ENCODE measurements at regions not wholly inside any gene's neighbourhood (a gene's known extent, or its start where the extent isn't known, plus 50 kb on each side); places are given as distances from the start of the nearest gene placed in this dataset.

GRCh38 chr4:127181001-127181400 is 451.8 kb upstream of the INTU start:
- no peak for DNase-seq
- TF ChIP-seq, protein P1, sequence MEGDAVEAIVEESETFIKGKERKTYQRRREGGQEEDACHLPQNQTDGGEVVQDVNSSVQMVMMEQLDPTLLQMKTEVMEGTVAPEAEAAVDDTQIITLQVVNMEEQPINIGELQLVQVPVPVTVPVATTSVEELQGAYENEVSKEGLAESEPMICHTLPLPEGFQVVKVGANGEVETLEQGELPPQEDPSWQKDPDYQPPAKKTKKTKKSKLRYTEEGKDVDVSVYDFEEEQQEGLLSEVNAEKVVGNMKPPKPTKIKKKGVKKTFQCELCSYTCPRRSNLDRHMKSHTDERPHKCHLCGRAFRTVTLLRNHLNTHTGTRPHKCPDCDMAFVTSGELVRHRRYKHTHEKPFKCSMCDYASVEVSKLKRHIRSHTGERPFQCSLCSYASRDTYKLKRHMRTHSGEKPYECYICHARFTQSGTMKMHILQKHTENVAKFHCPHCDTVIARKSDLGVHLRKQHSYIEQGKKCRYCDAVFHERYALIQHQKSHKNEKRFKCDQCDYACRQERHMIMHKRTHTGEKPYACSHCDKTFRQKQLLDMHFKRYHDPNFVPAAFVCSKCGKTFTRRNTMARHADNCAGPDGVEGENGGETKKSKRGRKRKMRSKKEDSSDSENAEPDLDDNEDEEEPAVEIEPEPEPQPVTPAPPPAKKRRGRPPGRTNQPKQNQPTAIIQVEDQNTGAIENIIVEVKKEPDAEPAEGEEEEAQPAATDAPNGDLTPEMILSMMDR (IDR thresholded peaks at IDR 0.05): no peak
- intact Hi-C loops (cut with DNase I; ENCODE audit: low total_unique reads): no loop called here
- no peak overlapping the region for H3K27ac ChIP-seq
- H3K36me3 ChIP-seq: no peaks in the 10 kb centered on the region
- peaks cover 0 to 9% (median 0%) of the 10 kb centered on the region in 3 donors for H3K9me3 ChIP-seq
- H3K4me3 ChIP-seq: no peak overlapping the region
- H3K27me3 ChIP-seq: no peaks in the 10 kb centered on the region
- H3K4me1 ChIP-seq: peaks cover 0 to 11% (median 2%) of the 10 kb centered on the region in 4 donors

DNA sequence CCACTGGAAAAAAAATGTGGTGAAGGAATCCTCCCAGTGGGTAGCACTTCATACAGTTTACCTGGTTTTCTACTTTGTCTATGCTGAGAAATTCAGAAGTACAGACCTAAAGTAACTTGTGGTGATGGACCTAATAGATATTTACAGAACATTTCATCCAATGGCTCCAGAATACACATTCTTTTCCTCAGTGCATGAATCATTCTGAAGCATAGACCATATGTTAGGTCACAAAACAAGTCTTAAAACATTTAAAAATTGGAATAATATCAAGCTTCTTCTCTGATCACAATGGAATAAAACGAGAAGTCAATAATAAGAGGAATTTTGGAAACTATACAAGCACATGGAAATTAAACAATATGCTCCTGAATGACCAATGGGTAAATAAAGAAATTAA is 450.1 kb upstream of the INTU start:
- H3K27ac ChIP-seq: no peak overlapping the region
- H3K9me3 ChIP-seq: peaks cover 0 to 12% (median 0%) of the 10 kb centered on the region in 3 donors
- H3K36me3 ChIP-seq: no peaks in the 10 kb centered on the region
- TF ChIP-seq, protein P1 (IDR thresholded peaks at IDR 0.05): no peak
- DNase-seq: no peak
- no peak overlapping the region for H3K4me3 ChIP-seq
- no peaks in the 10 kb centered on the region for H3K27me3 ChIP-seq
- intact Hi-C loops (cut with DNase I; ENCODE audit: low total_unique reads): no loop called here
- peaks cover 0 to 11% (median 2%) of the 10 kb centered on the region in 4 donors for H3K4me1 ChIP-seq

- TF ChIP-seq, protein P1 (IDR thresholded peaks at IDR 0.05): peak; percentile 24 to 32
- intact Hi-C loops (cut with DNase I; ENCODE audit: low total_unique reads): no loop called here
- DNase-seq: no peak
Measured at GRCh38 chr4:127188847-127189246, 443.9 kb upstream of the INTU start.

DNA sequence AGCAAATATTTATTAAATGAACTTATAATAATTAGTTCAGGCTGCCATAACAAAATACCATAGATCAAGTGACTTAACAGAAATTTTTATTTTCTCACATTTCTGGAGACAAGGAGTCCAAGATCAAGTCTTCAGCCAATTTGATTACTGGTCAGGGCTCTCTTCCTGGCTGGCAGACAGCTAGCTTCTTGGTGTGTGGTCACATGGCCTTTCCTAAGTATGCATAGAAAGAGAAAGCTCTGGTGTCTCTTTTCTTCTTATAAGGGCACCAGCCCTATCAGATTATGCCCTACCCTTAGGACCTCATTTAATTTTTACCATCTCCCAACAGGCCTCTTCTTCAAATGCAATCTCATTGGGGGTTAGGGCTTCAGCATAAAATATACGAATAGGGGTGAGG is 438.5 kb upstream of the INTU start:
- Histone ChIP-seq H3K4me1 (no peaks in the 10 kb centered on the region), H3K27me3 (no peaks in the 10 kb centered on the region), H3K27ac (no peak overlapping the region), H3K9me3 (no peaks in the 10 kb centered on the region), H3K4me3 (no peak overlapping the region), H3K36me3 (no peaks in the 10 kb centered on the region)
- TF ChIP-seq, protein P1 (IDR thresholded peaks at IDR 0.05): no peak
- no peak for DNase-seq
- intact Hi-C loops (cut with DNase I; ENCODE audit: low total_unique reads): no loop called here

More at GRCh38 chr4:127188847-127189246, 443.9 kb upstream of the INTU start:
- H3K36me3 ChIP-seq: no peaks in the 10 kb centered on the region
- H3K9me3 ChIP-seq: peaks cover 0 to 12% (median 0%) of the 10 kb centered on the region in 3 donors
- H3K27ac ChIP-seq: no peak overlapping the region
- no peak overlapping the region for H3K4me3 ChIP-seq
- H3K27me3 ChIP-seq: no peaks in the 10 kb centered on the region
- no peaks in the 10 kb centered on the region for H3K4me1 ChIP-seq

- Histone ChIP-seq H3K4me3 (no peak overlapping the region), H3K9me3 (no peaks in the 10 kb centered on the region), H3K36me3 (no peaks in the 10 kb centered on the region), H3K4me1 (no peaks in the 10 kb centered on the region), H3K27me3 (no peaks in the 10 kb centered on the region), H3K27ac (no peak overlapping the region)
- TF ChIP-seq, protein P1 (IDR thresholded peaks at IDR 0.05): no peak
- no peak for DNase-seq
- intact Hi-C loops (cut with DNase I; ENCODE audit: low total_unique reads): no loop called here
Measured at GRCh38 chr4:127196655-127197352, 436.0 kb upstream of the INTU start.
